NCI-H510A (cell line): ENCODE measurements at regions not wholly inside any gene's neighbourhood (a gene's known extent, or its start where the extent isn't known, plus 50 kb on each side); places are given as distances from the start of the nearest gene placed in this dataset.

Source experiments
- DNase-seq: peaks from one replicate; lab custom pipeline; 2025; lab: John Stamatoyannopoulos, UW

DNA sequence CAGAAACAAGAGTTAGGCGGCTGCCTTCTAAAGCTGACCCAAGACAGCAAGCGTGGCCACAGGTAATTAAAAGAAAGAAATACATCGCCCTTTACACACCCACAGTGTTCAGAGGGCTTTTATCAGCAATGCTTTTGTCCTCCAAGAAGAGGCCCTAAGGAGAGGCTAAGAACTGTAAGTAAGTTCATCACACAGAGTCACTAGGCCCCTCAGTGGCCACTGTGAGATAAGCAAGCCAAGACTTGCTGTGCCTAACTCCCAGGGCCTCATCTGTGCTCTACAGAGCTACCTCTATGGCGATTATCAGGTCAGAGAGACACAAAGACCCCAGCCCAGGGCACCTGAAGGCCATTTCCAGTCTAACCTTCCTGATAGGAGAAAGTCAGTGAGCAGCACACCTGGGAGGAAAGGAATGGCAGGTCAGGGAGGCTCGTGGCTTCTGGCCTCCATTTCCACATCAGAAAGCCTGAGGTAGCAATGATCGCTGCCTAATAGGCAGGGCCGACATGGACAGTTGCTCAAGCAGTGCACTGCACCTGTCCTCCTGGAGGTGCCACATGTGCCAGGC, 545.2 kb upstream of the CDH11 start:
- no peak for DNase-seq

DNA sequence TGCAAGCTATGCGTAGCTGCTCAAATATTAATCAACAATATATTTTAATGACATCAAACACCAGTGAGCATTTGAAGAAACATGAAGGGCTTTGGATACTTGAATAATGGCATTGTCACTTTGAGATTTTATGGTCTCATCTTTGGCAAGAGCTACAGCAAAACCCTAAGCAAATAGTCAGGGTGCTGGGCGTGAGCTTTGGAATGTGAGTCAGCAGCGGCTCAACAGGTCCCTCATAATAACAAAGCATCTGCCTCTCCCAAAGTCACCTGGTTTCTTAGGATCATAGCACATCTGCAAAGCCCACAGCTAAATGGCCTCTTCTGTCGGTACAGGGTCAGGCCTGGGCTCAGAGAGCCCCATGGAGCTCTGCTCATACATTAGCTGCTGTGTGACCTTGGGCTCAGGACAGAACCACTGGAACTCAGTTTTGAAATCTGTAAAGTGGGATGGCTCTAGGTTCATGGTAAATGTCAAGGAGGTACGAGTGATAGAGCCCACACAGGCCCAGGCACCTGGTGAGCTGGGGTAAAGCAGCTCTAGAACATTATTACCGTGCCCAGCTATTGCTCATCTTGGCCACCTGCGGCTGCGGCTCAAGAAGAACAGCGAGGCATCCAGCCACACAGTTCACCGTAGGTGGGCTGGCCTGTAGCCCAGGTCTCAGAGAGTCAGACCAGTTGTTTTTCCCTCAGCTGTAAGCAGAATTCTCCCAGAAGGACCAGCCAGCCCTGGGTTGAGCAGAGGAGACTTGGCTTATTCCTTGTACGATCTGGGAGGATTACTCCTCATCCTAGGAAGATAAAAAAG, 544.5 kb upstream of the CDH11 start:
- DNase-seq: no peak

DNA sequence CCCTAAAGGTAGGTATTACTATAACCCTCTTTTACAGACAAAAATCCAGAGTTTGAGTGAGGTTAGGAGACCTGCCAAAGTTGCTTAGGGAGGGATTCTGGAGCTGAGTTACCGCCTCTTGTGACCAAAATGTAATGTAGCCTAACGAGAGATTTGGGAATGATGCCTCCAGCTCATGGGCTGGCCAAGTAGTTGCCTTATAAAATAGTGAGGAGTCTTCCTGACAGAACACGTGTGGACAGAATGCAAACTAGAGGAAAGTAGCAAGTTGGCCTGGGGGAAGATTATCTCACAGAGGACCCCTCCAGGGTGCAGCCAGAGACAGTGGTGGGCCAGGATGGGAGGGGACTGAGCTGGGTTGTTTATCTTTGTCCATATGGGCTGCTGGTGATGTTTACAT, 543.7 kb upstream of the CDH11 start:
- DNase-seq: no peak

DNA sequence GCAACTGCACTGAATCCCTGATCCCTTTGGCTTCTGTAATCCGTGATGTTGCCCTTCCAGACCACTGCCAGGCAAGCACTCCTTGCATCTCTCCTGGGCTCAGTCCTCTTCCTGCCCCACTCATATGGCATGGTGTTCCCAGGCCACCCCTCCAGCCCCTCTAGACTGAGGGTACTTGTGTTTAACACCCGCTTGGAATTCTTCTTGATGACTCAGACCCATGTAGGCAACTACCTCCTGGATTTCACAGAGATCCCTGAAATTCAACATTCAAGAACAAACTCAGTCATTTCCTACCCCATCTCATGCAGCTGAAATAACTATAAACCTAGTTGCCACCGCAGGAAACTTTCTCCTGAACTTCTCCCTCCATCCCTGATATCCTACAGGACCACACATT, 541.9 kb upstream of the CDH11 start:
- DNase-seq: no peak

DNA sequence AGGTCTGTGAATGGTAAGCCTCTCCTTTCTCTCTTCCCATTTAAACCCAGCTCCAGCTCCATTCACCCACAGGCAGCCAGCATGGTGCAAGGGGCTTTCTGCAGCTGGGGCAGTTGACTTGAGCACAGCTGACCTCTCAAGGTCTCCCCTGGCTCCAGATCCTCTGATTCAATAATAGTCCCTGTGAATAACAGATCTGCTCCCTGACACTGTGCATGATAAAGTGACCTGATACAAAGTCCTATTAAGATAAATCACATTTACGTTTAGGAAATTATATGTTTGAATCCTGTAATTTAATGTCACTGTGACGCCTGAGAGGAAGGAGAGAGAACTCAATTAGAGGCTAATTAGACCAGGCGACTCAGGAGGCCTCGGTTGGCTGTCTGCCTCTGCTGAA, 540.4 kb upstream of the CDH11 start:
- DNase-seq: no peak

DNA sequence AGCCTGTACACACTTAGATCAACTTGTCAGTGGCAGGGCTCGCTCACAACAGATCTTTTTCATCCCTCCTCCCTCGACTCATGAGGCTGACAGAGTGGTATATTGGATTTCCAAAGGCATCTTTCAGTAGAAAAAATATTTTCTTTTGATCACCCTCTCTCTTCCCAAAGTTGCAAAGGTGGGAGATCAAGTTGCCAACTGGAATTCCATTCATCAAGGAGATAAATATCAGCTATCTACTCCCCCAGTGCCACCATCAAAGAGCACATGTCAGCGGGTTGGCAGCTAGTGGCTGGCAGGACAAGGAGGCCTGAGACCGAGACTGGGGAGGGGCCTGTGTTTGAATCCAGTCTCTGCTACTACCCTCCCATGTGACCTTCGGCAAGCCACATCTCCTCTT, 539.7 kb upstream of the CDH11 start:
- no peak for DNase-seq

DNA sequence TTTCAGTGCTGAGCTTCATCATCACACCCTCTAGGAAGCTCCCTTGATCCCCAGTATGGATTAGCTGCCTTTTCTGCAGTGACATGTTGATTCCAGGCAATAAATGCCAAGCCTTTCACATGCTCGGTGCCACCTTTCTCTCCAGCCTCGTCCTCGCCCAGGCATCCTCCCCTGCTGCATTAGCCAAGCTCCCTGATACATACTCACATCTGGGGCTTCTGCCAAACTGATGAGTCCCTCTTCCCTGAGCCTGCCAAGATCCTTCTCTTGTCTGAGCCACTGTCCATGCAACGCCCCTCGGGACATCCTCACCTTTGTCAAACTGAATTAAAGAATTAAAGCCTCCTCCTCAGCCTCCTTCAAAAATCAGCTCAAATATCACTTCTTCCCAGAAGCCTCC, 538.5 kb upstream of the CDH11 start:
- no peak for DNase-seq

DNA sequence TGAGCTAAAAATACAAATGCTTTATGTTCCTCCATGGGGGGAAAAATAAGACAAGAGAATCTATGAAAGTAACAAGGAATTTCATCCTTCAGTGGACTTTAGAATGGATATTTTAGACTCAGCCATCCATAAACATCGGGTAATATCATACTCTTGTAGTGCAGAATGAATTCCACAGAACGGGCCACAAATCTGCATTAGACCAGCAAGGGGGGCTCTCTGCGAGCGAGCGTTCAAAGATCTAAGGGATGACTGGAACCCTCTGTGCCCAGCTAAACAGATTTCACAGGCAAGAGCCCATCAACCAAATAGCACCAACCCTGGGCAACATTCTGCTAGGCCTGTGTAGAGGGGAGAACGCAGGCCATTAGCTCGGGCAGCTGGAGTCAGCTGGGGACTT, 537.9 kb upstream of the CDH11 start:
- DNase-seq: no peak

DNA sequence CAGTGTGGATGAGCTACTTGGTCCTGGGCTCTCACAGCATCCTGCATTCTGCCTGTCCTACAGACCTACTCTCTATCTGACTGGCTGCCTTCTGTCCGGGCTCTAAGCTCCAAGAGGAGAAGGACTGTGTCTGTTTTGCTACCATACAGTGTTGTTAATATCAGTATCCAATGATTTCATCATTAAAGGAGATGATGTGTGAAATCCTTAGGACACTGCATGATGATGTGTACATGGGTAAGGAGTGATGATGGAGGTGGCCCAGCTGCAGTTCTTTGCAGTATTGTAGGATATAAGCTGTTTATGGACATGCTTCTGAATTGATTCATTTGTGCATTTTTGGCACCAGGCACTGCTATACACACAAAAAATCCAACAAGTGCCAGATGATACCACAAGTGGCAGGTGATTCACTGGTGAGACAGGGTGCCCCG, 536.9 kb upstream of the CDH11 start:
- no peak for DNase-seq

DNA sequence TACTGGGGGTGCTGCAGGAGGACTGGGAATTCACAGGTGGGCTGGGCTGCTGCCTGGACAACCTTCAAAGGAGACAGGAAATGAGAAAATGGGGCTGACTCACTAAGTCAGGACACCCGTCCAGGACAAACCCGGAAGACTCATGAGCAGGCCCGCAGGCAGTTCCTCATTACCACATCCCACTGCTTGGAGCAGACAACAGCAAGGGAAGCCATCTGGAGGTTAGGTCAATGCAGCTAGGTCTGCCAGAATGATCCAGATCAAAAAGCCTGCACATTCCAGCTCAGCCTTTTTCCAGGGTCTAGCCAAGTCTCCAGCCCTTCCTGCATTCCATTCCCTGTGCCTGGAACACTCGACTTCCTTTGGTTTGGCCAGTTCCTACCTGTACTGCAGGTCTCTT, 536.5 kb upstream of the CDH11 start:
- DNase-seq: no peak

DNA sequence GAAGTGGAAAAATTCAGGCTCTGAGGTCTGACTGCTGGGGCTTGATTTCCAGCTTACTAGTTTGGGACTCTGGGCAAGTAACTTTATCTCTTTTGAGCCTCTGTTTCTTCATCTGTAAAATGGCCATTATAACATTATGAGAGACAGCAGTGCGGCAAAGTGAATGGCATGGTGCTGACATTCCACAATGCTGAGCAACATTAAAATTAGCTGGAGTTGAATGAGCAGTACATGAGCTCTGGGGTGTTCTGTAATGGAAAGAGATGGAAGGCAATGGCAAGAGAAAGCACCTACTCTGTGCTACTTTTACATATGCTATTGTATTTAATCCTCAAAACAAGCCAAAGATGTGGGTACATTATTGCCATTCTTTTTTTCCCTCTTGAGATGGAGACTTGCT, 535.7 kb upstream of the CDH11 start:
- no peak for DNase-seq

DNA sequence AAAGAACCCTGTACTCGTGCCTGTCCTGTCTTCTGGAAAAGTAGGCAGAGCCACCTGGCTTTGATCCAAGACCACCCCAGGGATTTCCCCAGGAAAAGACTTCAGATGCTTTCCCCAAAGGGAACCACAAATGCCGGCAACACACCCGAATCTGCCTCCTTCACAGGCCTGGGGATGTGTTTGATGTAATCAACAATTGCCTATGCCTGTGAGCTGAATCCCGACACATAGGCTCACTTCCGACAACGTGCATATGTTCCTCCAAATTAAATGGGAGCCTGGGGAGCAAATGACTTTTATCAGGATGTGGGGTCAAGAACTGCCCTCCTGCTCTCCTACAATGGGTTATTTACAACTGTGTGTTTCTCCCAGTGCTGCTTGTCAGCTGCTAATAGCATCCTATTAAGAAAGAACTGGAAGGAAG, 535.2 kb upstream of the CDH11 start:
- no peak for DNase-seq

DNA sequence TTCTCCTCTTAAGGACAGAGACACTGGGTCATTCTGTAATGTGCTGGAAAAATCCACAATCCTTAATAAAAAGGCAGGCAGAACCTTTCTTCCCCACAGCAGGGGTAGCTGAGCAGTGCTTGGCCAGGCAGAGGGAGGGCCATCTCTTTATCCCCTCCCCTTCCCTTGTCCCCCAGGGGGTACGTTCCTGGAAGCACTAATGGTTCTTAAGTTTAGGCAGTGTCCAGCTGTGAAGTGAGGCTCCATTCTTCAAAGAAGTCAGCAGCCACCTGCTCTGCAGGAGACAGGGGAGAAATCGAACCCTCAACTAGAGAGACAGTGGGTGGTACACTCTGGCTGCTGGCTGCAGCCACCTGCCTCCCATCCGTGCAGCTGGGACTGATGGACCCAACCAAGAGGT, 533.9 kb upstream of the CDH11 start:
- no peak for DNase-seq

DNA sequence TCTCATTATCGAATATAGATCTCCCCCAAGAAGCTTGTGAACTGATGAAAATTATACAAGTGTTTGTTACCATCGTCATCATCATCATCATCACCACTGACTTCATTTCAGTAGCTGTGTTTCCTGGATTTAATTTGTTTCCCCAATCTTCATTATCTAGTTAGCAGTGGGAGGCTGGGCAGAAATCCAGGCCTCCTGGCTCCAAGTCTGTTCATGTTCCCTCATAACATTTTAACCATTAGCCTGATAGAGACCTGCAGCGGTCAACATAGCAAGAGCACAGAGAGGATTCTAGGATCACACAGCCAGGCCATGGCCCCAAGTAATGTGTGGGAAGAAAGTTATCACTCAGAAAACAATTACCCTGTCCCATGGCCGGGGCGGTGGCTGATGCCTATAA, 526.2 kb upstream of the CDH11 start:
- no peak for DNase-seq

DNA sequence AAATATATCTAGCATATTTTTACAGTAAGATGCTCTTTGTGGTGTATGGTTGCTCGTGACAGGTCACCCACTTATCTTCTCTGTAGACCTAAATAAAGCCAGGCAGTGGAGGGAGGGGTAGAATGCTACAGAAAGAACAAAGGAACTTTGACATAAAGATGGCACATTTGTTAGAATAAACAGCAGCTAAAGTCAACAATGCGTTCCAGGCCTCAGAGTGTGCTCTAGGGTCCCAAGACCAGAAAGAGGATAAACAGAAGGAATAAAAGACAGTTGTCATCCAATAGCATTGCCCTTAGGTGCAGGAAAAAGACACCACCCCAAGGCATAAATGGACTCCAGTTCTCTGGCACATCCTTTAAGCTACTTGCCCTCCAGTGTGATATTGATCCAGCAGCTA, 523.0 kb upstream of the CDH11 start:
- DNase-seq: no peak

DNA sequence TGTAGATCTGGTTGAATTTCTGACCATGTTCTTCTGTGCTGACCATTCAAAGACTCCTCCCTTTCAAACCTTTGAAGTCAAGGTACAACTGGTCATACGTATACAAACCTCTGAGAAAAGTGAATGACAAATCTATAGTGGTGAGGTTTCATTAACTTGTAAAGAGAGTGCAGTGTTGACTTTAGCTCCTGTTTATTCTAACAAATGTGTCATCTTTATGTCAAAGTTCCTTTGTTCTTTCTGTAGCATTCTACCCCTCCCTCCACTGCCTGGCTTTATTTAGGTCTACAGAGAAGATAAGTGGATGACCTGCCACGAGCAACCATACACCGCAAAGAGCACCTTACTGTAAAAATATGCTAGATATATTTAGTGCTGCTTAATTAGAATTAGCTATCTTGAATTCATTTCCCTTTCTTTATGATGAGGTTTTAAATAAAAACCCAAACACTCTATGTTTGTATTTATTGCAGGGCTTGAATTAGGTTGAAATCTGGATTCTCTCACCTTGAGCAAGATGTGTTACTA, 520.0 kb upstream of the CDH11 start:
- DNase-seq: no peak

DNA sequence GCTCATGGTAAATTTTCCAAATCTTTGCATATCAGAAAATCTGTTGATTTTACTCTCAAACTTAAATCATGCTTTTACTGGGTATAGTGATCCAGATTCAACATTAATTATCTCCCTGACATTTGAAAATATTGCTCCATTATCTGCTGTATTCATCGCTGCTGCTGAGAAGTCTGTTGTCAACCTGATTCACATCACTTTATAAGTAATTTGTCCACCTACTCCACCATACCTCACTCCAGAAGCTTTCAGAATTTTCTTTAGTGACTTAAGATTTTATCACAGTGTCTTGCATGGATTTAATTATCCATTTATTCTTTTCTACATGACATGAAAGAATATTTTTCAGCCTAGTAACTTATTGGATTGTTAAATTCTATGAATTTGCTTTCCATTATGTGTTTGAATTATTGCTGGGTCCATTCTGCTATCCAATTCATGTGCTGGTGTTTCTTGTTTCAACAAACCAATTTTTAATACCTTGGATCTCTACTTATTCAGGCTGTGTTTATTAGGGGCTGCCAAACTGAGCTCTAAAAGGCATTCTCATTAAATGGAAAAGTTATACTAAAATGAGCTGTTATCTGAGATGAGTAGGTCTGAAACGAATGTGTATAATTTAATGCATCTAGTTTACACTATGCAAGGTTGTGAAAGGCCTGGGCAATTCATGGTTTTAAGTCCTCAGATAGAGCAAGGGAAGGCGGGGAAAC, 519.3 kb upstream of the CDH11 start:
- DNase-seq: no peak

DNA sequence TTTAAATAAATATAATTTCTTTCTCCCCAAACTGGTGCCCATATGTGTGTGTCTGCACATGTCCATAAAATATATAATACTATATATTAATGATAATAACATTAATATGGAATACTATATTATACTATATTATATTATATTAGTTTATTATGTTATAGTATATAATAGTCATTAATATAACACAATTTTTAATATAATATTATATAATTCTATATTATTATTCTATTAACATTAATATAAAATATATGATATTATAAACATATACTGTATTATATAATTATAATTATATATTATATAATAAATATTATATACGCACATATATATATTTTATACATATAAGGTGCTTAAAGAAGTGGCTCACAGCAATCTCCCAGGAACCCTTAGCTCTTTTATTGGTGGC, 513.0 kb upstream of the CDH11 start:
- no peak for DNase-seq

DNA sequence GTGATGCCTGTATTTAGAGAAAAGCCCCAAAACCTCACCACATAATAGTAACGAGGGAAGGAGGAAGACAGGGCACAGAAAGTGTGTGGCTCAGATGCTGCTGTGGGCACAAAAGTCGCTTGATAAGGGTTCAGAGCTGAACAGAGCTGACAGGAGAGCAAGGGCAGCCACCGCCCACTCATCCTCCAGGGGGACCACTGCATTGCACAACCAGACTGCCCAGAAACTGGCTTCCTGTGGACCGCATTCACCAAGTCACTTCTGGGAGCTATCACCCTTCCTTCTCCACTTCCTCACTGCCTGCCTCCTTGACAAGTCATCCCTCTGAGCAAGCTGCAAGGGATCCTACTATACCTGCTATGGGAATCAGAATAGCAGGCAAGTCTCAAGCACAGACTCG, 512.4 kb upstream of the CDH11 start:
- no peak for DNase-seq

DNA sequence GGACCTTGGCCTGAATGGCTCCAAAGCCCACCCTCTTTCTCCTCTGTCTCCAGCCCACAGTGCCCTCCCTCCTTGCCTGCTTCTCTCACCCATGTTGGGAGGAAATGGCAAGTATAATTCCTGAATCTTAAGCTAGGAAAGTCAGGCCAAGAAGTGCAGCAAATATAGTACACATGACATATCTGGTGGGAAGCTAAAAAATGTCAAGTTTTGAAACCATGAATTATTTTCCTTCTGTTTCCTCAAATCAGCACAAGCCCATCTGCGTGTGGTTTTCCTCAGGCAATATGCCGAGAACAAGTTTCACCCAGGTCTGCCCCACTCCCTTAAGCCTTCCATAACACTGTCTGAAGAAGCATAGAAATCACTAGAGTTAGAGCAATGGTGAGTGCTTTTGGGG, 502.8 kb upstream of the CDH11 start:
- DNase-seq: no peak

DNA sequence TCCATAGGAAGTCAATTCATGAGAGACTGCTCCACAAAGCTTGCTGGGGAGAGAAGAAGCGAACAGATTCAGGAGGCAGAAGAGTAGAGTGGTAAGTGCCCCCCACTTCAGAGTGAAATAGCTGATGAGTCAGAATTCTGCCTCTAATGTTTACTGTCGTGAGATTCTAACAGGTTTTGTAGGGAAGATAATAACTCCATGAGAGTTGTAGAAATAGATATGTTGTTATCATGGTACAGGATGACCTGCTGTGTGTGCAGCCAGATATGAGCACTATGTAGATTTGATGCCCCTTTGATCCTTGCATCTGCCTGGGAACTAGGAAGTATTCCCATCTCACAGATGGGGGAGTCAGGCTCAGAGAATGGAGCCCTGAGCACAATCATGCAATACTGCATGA, 502.4 kb upstream of the CDH11 start:
- no peak for DNase-seq

DNA sequence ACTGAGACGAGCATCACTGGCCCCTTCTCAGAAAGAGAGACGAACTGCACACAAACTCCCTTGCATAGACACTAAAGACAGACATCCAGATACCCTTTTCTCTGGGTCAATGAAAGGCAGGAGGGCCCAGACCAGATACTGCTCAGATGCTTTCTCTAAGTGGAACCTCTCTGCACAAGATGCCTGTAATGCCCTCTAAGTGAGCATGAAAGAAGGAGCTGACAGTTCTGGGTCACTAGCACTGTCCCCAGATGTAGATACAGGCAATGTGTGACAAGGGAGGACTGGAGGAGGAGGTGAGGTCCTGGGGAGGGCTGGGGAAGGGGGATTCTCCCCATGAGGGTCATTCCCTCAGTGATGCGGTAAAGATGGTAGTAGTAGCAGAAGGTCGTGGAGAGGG, 501.0 kb upstream of the CDH11 start:
- no peak for DNase-seq

DNA sequence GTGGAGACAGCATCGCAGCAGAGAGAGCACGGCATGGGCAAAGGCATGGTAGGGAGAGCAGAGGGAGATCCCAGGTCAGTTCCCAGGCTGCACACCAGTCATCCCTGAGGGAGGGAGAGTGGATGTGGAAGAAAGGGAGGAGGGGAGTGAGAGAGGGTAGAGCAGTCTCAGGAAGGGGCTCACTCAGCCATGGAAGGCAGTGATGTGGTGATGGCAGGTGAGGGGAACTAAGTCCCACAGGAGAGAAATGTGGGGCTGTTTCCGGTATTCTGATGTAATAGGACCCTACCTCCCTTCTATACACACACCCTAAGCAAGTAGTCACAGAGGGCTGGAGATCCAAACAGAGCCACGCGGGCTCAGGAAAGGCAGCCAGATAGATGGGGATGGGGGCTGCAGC, 500.3 kb upstream of the CDH11 start:
- DNase-seq: no peak
